ENCODE measurements at regions not wholly inside any gene's neighbourhood (a gene's known extent, or its start where the extent isn't known, plus 50 kb on each side); places are given as distances from the start of the nearest gene placed in this dataset.

DNA sequence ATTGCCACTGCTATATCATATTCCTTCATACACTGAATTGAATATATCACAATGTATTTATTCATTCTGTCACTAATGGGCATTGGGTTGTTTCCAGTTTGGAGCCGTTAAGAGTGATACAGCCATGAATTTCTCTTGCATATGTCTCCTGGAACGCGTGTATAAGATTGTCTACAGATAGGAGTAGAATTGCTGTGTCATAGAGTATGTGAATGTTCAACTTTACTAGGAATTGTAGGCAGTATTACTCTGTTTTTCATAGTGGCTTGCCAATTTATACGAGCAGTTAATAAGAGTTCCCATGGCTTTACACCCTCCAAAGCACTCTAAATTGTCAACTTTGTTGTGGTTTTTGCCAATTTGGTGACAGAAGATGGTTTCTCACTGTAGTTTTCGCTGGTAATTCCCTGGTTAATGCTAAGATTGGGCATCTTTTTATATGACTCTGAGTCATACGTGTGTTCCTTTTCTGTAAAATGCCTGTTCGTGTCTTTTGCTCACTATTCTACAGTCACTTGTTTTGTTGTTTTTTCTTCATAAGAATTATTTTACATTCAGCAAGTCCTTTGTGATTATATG is 136.1 kb upstream of the LIPC start:
- H3K9ac ChIP-seq (ENCODE audit: low read depth in 1 of 2, low read length in 2 of 2), result no peak overlapping the region
- H3K36me3 ChIP-seq (ENCODE audit: control insufficient read depth in 4 of 4, insufficient read depth in 3 of 4, low read depth in 1 of 4, low read length in 3 of 4), result peaks cover 0 to 5% (median 0%) of the 10 kb centered on the region in 4 donors
- no peak overlapping the region for H3K27ac ChIP-seq (ENCODE audit: low read depth in 1 of 2, low read length in 2 of 2)
- H3K4me3 ChIP-seq (ENCODE audit: low read depth in 1 of 3, low read length in 3 of 3), result no peak overlapping the region
- peaks cover 0 to 7% (median 1%) of the 10 kb centered on the region in 4 donors for H3K9me3 ChIP-seq (ENCODE audit: control insufficient read depth in 4 of 4, low read length in 3 of 4)
- DNase-seq (ENCODE audit: low spot score), result no peak
- WGBS, result 85% methylated on average over 7 of the region's 7 CpGs
- H3K4me1 ChIP-seq (ENCODE audit: control insufficient read depth in 4 of 4, insufficient read depth in 4 of 4, low read length in 3 of 4), result peaks cover 0 to 12% (median 3%) of the 10 kb centered on the region in 4 donors
- TF ChIP-seq GABPA (IDR thresholded peaks at IDR 0.05 in 1 of 2, conservative IDR thresholded peaks at IDR 0.05 in 1 of 2) (no peak), JUND (IDR thresholded peaks at IDR 0.05) (no peak), TAF1 (conservative IDR thresholded peaks at IDR 0.05) (no peak), RXRA (IDR thresholded peaks at IDR 0.05) (no peak), YY1 (IDR thresholded peaks at IDR 0.05) (no peak), HNF4G (IDR thresholded peaks at IDR 0.05) (no peak), HNF4A (conservative IDR thresholded peaks at IDR 0.05) (no peak)
- TF ChIP-seq, protein P1, sequence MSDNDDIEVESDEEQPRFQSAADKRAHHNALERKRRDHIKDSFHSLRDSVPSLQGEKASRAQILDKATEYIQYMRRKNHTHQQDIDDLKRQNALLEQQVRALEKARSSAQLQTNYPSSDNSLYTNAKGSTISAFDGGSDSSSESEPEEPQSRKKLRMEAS (IDR thresholded peaks at IDR 0.05), result no peak
- TF ChIP-seq, protein P2, sequence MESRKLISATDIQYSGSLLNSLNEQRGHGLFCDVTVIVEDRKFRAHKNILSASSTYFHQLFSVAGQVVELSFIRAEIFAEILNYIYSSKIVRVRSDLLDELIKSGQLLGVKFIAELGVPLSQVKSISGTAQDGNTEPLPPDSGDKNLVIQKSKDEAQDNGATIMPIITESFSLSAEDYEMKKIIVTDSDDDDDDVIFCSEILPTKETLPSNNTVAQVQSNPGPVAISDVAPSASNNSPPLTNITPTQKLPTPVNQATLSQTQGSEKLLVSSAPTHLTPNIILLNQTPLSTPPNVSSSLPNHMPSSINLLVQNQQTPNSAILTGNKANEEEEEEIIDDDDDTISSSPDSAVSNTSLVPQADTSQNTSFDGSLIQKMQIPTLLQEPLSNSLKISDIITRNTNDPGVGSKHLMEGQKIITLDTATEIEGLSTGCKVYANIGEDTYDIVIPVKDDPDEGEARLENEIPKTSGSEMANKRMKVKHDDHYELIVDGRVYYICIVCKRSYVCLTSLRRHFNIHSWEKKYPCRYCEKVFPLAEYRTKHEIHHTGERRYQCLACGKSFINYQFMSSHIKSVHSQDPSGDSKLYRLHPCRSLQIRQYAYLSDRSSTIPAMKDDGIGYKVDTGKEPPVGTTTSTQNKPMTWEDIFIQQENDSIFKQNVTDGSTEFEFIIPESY (IDR thresholded peaks at IDR 0.05), result no peak
- TF ChIP-seq, protein P3, sequence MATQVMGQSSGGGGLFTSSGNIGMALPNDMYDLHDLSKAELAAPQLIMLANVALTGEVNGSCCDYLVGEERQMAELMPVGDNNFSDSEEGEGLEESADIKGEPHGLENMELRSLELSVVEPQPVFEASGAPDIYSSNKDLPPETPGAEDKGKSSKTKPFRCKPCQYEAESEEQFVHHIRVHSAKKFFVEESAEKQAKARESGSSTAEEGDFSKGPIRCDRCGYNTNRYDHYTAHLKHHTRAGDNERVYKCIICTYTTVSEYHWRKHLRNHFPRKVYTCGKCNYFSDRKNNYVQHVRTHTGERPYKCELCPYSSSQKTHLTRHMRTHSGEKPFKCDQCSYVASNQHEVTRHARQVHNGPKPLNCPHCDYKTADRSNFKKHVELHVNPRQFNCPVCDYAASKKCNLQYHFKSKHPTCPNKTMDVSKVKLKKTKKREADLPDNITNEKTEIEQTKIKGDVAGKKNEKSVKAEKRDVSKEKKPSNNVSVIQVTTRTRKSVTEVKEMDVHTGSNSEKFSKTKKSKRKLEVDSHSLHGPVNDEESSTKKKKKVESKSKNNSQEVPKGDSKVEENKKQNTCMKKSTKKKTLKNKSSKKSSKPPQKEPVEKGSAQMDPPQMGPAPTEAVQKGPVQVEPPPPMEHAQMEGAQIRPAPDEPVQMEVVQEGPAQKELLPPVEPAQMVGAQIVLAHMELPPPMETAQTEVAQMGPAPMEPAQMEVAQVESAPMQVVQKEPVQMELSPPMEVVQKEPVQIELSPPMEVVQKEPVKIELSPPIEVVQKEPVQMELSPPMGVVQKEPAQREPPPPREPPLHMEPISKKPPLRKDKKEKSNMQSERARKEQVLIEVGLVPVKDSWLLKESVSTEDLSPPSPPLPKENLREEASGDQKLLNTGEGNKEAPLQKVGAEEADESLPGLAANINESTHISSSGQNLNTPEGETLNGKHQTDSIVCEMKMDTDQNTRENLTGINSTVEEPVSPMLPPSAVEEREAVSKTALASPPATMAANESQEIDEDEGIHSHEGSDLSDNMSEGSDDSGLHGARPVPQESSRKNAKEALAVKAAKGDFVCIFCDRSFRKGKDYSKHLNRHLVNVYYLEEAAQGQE (IDR thresholded peaks at IDR 0.05), result no peak
- H3K27me3 ChIP-seq (ENCODE audit: control insufficient read depth in 4 of 4, insufficient read depth in 4 of 4, low read length in 3 of 4), result no peaks in the 10 kb centered on the region

DNA sequence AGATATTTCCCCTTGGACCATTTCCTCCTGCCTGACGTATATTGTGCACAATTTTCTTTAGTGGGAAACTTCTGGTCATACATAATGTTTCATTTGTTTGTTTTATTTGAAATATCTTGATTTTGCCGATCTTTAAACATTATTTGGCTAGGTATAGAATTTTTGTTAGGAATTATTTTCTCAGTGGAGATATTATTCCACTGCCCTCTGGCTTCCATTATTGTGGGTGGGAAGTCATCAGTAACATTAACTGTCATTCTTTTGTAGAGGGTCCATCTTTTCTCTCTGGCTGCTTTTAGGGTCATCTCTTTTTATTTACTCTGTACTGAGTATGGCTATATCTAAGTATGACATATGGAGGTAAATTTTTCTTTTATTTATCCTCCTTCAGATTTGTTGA is 135.5 kb upstream of the LIPC start:
- no peak for DNase-seq (ENCODE audit: low spot score)
- no peak overlapping the region for H3K4me3 ChIP-seq (ENCODE audit: low read depth in 1 of 3, low read length in 3 of 3)
- H3K27me3 ChIP-seq (ENCODE audit: control insufficient read depth in 4 of 4, insufficient read depth in 4 of 4, low read length in 3 of 4), result no peaks in the 10 kb centered on the region
- WGBS, result 68% methylated on average over 2 of the region's 2 CpGs
- peaks cover 0 to 12% (median 3%) of the 10 kb centered on the region in 4 donors for H3K4me1 ChIP-seq (ENCODE audit: control insufficient read depth in 4 of 4, insufficient read depth in 4 of 4, low read length in 3 of 4)
- no peak overlapping the region for H3K27ac ChIP-seq (ENCODE audit: low read depth in 1 of 2, low read length in 2 of 2)
- H3K36me3 ChIP-seq (ENCODE audit: control insufficient read depth in 4 of 4, insufficient read depth in 3 of 4, low read depth in 1 of 4, low read length in 3 of 4), result peaks cover 0 to 5% (median 0%) of the 10 kb centered on the region in 4 donors
- H3K9ac ChIP-seq (ENCODE audit: low read depth in 1 of 2, low read length in 2 of 2), result no peak overlapping the region
- TF ChIP-seq YY1 (IDR thresholded peaks at IDR 0.05), result no peak
- TF ChIP-seq, protein P1 (IDR thresholded peaks at IDR 0.05), result no peak
- TF ChIP-seq FOXA2 (IDR thresholded peaks at IDR 0.05), result no peak
- TF ChIP-seq RAD21 (IDR thresholded peaks at IDR 0.05), result no peak
- TF ChIP-seq GABPA (IDR thresholded peaks at IDR 0.05 in 1 of 2, conservative IDR thresholded peaks at IDR 0.05 in 1 of 2), result no peak
- no peak for TF ChIP-seq SP1 (IDR thresholded peaks at IDR 0.05)
- no peak for TF ChIP-seq HNF4G (IDR thresholded peaks at IDR 0.05)
- TF ChIP-seq, protein P4, sequence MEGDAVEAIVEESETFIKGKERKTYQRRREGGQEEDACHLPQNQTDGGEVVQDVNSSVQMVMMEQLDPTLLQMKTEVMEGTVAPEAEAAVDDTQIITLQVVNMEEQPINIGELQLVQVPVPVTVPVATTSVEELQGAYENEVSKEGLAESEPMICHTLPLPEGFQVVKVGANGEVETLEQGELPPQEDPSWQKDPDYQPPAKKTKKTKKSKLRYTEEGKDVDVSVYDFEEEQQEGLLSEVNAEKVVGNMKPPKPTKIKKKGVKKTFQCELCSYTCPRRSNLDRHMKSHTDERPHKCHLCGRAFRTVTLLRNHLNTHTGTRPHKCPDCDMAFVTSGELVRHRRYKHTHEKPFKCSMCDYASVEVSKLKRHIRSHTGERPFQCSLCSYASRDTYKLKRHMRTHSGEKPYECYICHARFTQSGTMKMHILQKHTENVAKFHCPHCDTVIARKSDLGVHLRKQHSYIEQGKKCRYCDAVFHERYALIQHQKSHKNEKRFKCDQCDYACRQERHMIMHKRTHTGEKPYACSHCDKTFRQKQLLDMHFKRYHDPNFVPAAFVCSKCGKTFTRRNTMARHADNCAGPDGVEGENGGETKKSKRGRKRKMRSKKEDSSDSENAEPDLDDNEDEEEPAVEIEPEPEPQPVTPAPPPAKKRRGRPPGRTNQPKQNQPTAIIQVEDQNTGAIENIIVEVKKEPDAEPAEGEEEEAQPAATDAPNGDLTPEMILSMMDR (IDR thresholded peaks at IDR 0.05; ENCODE audit: low read depth, low read length, missing input control), result no peak
- TF ChIP-seq RXRA (IDR thresholded peaks at IDR 0.05), result no peak
- TF ChIP-seq HNF4A (conservative IDR thresholded peaks at IDR 0.05), result no peak
- no peak for TF ChIP-seq JUND (IDR thresholded peaks at IDR 0.05)
- TF ChIP-seq, protein P5, sequence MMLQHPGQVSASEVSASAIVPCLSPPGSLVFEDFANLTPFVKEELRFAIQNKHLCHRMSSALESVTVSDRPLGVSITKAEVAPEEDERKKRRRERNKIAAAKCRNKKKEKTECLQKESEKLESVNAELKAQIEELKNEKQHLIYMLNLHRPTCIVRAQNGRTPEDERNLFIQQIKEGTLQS (IDR thresholded peaks at IDR 0.05), result no peak
- no peak for TF ChIP-seq TAF1 (conservative IDR thresholded peaks at IDR 0.05)
- TF ChIP-seq EGR1 (IDR thresholded peaks at IDR 0.05; ENCODE audit: low read depth in 2 of 2), result no peak
- peaks cover 0 to 7% (median 1%) of the 10 kb centered on the region in 4 donors for H3K9me3 ChIP-seq (ENCODE audit: control insufficient read depth in 4 of 4, low read length in 3 of 4)

Data from liver (tissue), 8 donors.